ENCODE measurements at regions not wholly inside any gene's neighbourhood (a gene's known extent, or its start where the extent isn't known, plus 50 kb on each side); places are given as distances from the start of the nearest gene placed in this dataset.

DNA sequence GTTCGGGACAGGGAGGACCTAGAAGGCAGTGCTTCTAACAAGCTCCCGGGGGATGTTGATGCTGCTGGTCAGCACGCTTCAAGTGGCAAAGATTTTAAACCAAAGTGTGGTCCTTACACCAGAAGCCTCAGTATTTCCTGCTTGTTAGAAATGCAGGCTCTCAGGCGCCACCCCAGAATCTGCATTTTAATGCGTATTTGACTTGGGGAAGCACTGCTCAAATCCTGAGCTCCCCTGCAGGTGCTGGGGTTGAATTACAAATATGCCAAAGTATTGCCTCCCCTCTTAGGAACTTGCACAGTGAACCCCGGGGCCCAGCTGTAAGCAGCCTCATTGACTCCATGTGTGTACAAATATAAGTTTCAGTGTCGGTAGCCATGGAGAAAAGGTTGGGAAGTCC, 70.8 kb upstream of the RAI2 start:
- TF ChIP-seq, protein P1, sequence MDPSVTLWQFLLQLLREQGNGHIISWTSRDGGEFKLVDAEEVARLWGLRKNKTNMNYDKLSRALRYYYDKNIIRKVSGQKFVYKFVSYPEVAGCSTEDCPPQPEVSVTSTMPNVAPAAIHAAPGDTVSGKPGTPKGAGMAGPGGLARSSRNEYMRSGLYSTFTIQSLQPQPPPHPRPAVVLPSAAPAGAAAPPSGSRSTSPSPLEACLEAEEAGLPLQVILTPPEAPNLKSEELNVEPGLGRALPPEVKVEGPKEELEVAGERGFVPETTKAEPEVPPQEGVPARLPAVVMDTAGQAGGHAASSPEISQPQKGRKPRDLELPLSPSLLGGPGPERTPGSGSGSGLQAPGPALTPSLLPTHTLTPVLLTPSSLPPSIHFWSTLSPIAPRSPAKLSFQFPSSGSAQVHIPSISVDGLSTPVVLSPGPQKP (IDR thresholded peaks at IDR 0.05; ENCODE audit: borderline replicate concordance, low read depth, low read length): no peak
- TF ChIP-seq, protein P2, sequence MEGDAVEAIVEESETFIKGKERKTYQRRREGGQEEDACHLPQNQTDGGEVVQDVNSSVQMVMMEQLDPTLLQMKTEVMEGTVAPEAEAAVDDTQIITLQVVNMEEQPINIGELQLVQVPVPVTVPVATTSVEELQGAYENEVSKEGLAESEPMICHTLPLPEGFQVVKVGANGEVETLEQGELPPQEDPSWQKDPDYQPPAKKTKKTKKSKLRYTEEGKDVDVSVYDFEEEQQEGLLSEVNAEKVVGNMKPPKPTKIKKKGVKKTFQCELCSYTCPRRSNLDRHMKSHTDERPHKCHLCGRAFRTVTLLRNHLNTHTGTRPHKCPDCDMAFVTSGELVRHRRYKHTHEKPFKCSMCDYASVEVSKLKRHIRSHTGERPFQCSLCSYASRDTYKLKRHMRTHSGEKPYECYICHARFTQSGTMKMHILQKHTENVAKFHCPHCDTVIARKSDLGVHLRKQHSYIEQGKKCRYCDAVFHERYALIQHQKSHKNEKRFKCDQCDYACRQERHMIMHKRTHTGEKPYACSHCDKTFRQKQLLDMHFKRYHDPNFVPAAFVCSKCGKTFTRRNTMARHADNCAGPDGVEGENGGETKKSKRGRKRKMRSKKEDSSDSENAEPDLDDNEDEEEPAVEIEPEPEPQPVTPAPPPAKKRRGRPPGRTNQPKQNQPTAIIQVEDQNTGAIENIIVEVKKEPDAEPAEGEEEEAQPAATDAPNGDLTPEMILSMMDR (conservative IDR thresholded peaks at IDR 0.05; ENCODE audit: low read depth, low read length): no peak
- TF ChIP-seq RAD21 (IDR thresholded peaks at IDR 0.05; ENCODE audit: low read length) (no peak), POLR2A (IDR thresholded peaks at IDR 0.05; ENCODE audit: low read depth, low read length) (no peak), NFE2L2 (IDR thresholded peaks at IDR 0.05; ENCODE audit: low read depth, low read length) (no peak), CEBPB (IDR thresholded peaks at IDR 0.05; ENCODE audit: low read depth, low read length) (no peak)

Data from IMR-90 (cell line).